ENCODE measurements at regions not wholly inside any gene's neighbourhood (a gene's known extent, or its start where the extent isn't known, plus 50 kb on each side); places are given as distances from the start of the nearest gene placed in this dataset.
A peak's percentile ranks its signal among the peaks of the same experiment; 100 is the strongest.

DNA sequence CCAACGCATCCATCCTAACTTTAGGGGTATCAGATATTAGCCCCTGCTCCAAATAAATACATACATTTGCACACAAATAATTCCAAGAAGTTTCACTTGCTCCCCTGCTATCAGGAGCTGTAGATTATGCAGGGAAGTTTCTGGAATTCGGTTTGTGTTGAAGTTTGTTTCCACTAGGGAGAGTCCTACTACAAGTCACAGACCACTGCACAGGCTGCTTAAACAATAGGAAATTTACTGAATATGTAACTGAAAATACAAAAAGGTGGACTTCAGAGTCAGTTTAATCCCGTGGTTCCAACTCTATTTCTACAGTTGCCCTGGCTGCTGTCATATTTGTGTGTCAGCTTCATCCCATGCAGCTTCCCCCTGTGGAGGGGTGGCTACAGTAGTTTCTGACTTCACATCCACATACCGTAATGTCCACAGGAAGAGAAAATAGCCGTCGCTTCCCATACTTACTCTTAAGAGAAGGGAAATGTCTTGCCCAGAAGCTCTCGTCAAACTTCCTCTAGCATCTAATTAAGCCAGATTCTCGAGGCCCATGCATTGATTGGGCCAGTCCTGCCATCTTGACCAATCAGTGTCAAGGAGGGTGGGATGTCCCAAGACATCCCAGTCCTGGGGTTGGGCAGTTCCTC is 286.6 kb downstream of the COG6 start:
- DNase-seq: no peak

GRCh38 chr13:39942552-39943273 is 287.3 kb downstream of the COG6 start:
- DNase-seq: peak; percentile 56

DNA sequence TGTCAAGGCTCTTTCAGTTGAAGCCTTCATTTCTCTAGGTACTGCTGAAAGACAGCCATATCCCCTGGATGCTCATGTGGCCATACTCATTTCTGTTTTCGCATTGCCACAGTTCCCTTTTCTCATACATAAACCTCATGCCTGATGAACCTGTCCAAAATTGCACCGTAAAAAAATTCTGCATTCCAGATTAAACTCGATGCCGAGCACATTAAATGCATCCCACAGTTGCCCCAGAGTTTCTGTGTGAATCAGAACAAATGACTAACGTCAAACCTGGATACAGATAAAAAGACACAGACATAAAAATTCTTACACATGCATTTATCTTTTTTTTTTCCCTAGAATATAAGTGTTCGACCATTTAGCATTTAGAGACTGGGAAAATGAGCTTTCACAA is 288.2 kb downstream of the COG6 start:
- no peak for DNase-seq

GRCh38 chr13:39945226-39945625 is 289.8 kb downstream of the COG6 start:
- no peak for DNase-seq

DNA sequence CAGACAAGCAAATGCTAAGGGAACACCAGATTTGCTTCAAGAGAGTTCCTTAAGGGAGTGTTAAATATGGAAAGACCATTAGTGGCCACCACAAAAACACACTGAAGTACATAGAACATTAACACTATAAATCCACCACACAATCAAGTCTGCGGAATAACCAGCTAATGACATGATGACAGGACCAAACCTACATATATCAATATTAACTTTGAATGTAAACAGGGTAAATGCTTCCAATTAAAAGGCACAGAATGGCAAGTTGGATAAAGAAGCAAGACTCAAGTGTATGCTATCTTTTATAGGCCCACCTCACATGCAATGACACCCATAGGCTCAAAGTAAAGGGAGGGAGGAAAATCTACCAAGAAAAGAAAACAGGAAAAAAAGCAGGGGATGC is 291.3 kb downstream of the COG6 start:
- no peak for DNase-seq

DNA sequence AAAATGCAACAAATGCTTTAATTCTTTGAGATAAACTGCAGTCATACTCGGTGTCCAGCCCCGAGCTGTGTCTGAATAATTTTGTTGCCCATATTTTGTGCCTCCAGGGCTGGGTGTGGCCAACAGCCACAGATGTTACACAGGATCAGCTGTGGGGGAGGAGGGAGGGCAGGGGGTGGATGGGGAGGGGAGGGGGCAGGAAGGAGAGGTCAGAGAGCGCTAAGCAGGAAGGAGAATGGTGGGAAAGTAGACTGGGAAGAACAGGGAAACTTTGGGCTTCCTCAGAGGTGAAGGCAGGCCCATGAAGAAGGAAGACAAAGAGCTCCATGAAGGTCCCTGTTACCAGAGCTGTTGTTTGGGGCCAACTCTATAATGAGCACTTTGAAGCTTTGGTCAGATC is 295.8 kb downstream of the COG6 start:
- no peak for DNase-seq

GRCh38 chr13:39952249-39953233 is 297.1 kb downstream of the COG6 start:
- no peak for DNase-seq

DNA sequence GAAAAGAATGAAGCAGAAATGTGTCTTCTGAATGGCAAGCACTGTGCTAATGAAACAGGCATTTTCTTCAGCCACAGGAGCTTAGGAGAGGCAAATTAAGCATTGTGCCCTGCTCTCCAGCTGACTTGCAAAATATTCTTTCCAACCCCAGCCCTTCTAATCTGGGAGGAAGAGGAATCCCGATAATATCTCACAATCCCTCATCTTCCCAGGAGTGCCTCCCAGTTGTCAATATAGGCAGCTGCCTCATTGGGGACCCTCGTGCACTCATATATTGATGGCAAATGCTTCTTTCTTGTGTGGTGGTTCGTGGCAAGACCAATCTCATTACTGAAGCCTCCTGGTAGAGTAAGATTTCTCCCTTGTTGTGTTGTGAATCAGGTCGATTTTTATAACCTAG is 299.0 kb downstream of the COG6 start:
- no peak for DNase-seq

GRCh38 chr13:39955560-39955959 is 300.1 kb downstream of the COG6 start:
- no peak for DNase-seq

DNA sequence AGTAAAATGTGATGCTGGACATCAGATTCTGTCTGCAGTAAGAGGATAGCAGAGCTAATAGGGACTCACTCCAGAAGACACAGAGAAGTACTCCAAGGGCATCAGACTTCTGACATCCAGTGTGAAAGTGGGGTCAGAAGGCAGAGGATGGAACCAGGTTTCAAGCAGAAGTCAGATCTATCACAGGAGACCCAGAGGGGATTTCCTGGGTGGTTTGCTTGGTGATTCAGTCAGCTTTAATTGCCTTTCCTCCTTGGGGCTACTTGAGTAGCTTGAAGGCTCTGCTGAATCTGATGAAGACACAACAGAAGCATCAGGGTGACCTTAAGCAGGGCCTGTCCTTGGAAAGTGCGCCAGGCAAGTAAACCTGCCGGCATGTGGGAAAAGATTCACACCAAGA is 300.6 kb downstream of the COG6 start:
- no peak for DNase-seq

- no peak for DNase-seq
Measured at GRCh38 chr13:39957868-39958677, 302.6 kb downstream of the COG6 start.

DNA sequence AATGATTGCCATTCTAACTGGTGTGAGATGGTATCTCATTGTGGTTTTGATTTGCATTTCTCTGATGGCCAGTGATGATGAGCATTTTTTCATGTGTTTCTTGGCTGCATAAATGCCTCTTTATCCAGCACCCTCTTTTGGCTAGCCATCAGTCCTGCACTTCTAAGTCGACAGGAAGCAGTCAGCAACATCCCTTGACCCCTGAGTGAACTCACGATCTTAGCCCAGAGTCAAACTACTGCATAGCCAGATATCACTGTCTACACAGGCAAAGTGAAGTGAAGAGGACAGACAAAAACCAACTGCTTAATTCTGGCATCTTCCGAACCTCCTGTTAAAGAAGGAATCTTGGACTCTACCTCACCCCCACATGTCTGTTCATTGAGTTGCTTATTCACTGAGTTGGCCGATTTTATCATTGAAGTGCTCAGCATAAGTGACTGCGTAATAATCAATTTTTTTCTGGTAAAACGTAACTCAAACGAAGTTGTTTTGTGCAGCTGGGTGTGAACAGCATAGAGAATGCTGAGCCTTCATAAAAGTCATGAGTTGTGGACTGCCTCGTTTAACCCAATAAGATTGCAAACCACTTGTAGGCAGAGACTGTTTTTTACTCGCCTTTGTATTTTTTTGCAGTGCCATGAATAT is 304.2 kb downstream of the COG6 start:
- no peak for DNase-seq

GRCh38 chr13:39960191-39960590 is 304.7 kb downstream of the COG6 start:
- no peak for DNase-seq

DNA sequence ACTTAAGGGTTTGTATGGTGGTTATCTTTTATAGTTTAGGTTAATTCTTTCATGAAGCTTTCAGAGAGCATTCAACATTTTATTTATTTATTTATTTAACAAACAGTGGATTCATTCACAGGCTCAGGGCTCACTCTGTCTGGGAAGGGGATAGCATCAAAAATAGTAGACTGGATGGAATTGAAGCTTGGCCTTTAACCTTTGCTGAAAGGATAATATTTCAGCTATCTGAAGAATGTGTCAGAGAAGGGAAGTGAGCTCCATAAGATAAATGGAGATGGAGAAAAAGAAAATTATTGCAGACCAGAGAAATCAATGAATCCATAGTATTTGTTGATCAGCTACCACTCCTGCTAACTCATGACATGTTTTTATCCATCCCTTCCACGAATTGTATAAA is 305.6 kb downstream of the COG6 start:
- no peak for DNase-seq

- DNase-seq: no peak
Measured at GRCh38 chr13:39963612-39964011, 308.1 kb downstream of the COG6 start.

- no peak for DNase-seq
Measured at GRCh38 chr13:39965309-39965708, 309.8 kb downstream of the COG6 start.

- no peak for DNase-seq
Measured at GRCh38 chr13:39967199-39967959, 311.9 kb downstream of the COG6 start.

- no peak for DNase-seq
Measured at GRCh38 chr13:39968646-39969475, 313.4 kb downstream of the COG6 start.

DNA sequence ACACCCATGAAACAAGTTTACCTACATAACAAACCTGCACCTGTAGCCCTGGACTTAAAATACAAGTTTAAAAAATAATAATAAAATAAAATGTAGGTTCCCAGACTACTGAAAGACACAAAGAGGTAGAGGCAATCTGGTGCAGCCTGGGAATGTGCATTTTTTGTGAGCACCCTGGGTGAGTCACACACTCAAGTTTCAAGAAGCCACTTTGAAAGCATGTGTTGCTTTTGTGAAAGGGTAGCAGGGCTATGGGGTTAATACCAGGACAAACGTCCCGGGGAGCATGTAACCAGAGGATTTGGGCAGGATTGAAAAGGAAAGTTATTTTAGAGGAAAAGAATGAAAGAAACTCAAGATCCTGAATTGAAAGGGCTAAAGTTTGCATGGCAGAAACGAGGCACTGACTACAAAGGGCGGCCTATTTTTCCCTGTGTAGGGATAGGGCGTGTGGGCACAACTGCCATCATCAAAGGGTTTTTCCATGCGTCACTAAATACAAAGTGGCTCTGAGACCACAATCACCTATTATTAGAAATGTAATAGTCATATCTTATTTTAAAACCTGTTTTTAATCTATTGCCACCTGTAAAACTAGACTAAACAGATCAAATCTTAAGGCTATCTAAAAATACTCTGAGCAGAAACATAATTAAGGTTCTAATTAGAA is 314.9 kb downstream of the COG6 start:
- no peak for DNase-seq

GRCh38 chr13:39971526-39971925 is 316.1 kb downstream of the COG6 start:
- DNase-seq: no peak

All from CD4-positive, alpha-beta T cell treated with Interferon gamma for 1 hour (primary cell).